HG03439 (cell line): ENCODE measurements at regions not wholly inside any gene's neighbourhood (a gene's known extent, or its start where the extent isn't known, plus 50 kb on each side); places are given as distances from the start of the nearest gene placed in this dataset.

ENCODE experiments used
- ATAC-seq: cut with Tn5 transposase; IDR thresholded peaks from one replicate; pipeline ENCODE4 v1.9.1; 2021; ENCODE audit warnings: mild to moderate bottlenecking, moderate library complexity; ENCODE audit not compliant: unreplicated experiment

- no peak for ATAC-seq
These were observed 141.1 kb upstream of the IRF2BP2 start for GRCh38 chr1:234750922-234751627.

- ATAC-seq = no peak
These were observed 138.7 kb upstream of the IRF2BP2 start for GRCh38 chr1:234748713-234749112.

- no peak for ATAC-seq
These were observed 138.1 kb upstream of the IRF2BP2 start for GRCh38 chr1:234748066-234748465.

GRCh38 chr1:234746798-234747196 is 136.8 kb upstream of the IRF2BP2 start:
- ATAC-seq = no peak

GRCh38 chr1:234745844-234746797 is 136.1 kb upstream of the IRF2BP2 start:
- no peak for ATAC-seq

GRCh38 chr1:234745276-234745675 is 135.3 kb upstream of the IRF2BP2 start:
- no peak for ATAC-seq

GRCh38 chr1:234743791-234744611 is 134.0 kb upstream of the IRF2BP2 start:
- ATAC-seq = no peak

- no peak for ATAC-seq
These were observed 132.6 kb upstream of the IRF2BP2 start for GRCh38 chr1:234742622-234743021.

- no peak for ATAC-seq
These were observed 128.0 kb upstream of the IRF2BP2 start for GRCh38 chr1:234737967-234738314.

- no peak for ATAC-seq
These were observed 125.9 kb upstream of the IRF2BP2 start for GRCh38 chr1:234735916-234736315.

- ATAC-seq = no peak
These were observed 125.5 kb upstream of the IRF2BP2 start for GRCh38 chr1:234735476-234735875.

- no peak for ATAC-seq
These were observed 124.9 kb upstream of the IRF2BP2 start for GRCh38 chr1:234734869-234735268.

GRCh38 chr1:234734412-234734835 is 124.4 kb upstream of the IRF2BP2 start:
- no peak for ATAC-seq

- ATAC-seq = no peak
These were observed 123.4 kb upstream of the IRF2BP2 start for GRCh38 chr1:234733427-234733826.

- no peak for ATAC-seq
These were observed 122.9 kb upstream of the IRF2BP2 start for GRCh38 chr1:234732671-234733390.

- ATAC-seq = no peak
These were observed 122.3 kb upstream of the IRF2BP2 start for GRCh38 chr1:234732260-234732659.

- ATAC-seq = peak; percentile 28
These were observed 121.6 kb upstream of the IRF2BP2 start for GRCh38 chr1:234731569-234732085.

- ATAC-seq = peak; percentile 58
These were observed 121.0 kb upstream of the IRF2BP2 start for GRCh38 chr1:234730770-234731568.

- no peak for ATAC-seq
These were observed 120.4 kb upstream of the IRF2BP2 start for GRCh38 chr1:234730475-234730769.
